DMS153 treated with DMSO at 0.1 percent for 48 hours (cell line): ENCODE measurements at regions not wholly inside any gene's neighbourhood (a gene's known extent, or its start where the extent isn't known, plus 50 kb on each side); places are given as distances from the start of the nearest gene placed in this dataset.

Experiments
- DNase-seq: peaks from one replicate; lab custom pipeline; 2025; ENCODE audit not compliant: unreplicated experiment; lab: John Stamatoyannopoulos, UW

DNA sequence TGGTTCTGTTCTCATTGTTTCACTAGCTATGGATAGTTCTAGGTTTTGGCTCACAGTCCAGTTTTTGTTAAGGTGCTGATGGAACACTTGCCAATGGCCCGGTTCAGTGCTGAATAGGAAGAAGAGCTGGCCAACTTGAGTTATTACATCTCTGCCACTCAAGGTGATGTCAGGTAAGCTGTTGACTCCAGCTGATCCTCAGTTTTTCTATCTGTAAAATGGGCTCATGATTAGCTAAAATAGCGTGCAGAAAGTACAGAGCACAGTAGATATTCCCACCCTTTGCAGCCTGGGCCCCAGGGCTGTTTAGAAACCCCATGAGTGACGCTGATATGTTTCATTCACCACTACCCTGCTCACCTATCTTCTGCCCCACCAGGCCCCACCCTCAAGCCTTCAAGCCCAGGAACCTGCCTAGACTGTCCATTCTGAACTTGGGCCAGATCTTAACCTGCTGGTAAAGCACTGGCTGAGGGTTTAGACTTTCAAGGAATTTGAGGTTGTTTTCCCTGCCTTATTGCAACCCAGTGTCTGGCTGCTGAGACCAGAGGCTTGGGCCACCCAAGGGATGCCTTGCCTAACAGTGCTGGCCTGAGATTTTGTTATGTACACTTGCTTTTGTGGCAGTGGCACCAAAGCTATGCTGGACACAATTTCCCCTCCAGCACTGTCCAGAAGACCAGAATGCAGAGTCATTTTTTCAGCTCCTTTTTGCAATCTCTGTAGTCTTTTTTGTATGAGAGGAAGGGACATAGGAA, 378.2 kb upstream of the ZMIZ1 start:
- DNase-seq = no peak

DNA sequence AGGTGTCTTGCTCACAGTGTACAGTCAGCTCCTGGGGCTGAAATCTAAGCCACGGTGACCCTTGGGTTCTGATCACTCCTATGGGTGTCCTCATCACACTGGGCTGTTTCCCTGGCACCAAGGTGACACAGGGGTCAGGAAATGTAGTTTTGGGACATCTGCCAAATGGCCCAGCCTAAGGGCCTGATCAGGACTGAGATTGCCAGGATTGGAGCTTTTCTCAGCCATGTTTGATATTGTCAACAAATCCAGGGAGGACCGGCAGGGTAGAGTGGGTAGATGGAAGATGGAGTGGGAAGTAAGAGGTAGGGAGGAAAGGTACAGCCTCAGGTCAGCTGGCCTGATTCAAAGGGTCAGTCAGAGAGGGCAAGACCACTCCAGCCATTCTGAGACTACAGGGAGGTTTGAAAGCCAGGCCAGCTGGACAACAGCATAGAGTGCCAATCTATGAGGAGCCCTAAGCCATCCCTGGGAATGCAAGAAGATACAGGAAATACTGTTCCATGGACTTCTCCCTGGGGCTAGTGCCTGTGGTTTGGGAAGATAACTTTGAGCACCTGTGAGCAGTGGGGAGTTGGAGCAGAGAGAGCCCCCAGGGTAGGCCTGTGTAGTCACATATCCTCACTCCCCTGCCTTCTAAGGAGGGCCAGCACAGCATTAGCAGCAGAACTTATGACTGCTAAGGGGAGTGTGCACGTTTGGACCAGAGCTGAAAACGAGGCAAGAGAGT, 377.3 kb upstream of the ZMIZ1 start:
- no peak for DNase-seq

DNA sequence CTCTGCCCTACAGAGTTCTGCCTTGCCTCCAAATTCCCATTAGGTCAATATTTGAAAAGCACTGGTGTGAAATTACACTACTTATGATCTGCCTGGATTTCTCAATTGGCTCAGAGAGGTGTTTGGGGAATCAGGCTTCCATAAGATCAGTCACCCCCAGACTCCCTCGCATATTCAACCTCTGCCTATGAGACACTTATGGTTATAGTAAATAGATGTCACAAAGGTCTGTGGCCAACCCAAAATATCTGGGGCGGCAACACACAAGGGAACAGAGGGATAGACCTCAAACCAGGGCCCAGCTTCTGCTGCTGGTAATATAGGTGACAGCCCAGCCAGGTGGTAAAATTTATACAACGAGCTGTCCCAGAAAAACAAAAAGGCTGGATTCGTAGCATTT, 376.7 kb upstream of the ZMIZ1 start:
- DNase-seq = no peak

- no peak for DNase-seq
Measured at GRCh38 chr10:78695846-78696245, 372.9 kb upstream of the ZMIZ1 start.

GRCh38 chr10:78696791-78697395, 371.9 kb upstream of the ZMIZ1 start:
- DNase-seq = no peak

DNA sequence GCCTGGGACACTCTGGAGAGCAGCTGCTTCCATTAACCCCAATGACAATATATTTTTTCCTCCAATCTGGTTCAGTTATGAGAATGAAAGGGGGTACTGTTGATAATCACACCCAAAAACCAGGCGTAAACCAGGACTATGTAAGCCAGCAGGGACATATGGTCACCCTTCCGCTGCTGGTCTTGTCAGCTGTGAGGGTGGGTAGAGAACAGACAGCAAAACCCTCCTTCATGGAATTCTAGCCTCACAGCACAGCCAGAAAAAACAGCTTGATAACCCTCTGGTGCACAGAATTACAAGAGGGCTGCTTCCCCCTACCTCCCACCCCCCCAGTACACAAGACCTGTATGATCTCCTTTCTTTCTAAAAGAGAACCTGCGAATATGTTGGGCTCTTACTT, 368.8 kb upstream of the ZMIZ1 start:
- no peak for DNase-seq

DNA sequence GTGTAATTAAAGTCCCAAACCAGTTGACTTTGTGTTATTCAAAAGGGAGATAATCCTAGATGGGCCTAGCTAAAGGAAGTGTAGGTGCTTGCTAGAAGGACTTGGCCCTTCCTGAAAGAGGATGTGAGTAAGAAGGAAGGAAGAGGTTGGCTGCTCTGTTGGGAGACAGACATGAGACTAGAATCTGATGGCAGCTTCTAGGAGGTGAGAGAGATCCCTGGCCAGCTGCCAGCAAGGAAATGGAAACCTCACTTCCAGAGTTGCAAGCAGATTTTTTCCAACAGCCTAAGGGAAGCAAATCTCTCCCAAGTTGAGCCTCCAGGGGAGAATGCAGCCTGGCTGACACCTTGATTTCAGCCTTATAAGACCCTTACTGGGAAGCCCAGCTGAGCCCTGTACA, 368.4 kb upstream of the ZMIZ1 start:
- no peak for DNase-seq

- no peak for DNase-seq
Measured at GRCh38 chr10:78700816-78701520, 367.8 kb upstream of the ZMIZ1 start.

DNA sequence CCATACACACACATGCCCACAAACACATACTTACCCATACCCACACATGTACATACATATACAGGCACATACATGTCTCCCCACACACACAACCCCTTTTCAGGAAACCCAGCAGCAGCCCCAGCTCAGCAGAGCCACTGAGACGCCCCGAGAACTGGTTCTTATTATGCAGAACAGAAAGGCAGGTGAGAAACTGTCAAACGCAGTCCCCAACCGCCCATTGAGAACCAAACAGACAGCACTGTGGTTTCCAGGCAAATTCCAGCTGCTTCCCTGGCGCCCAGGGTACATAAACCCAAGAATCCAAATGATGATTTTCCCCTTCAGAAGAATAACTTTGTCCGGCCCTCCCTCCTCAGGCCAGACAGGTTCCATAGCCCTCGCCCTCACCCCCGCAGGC, 366.6 kb upstream of the ZMIZ1 start:
- no peak for DNase-seq

GRCh38 chr10:78702876-78703275, 365.9 kb upstream of the ZMIZ1 start:
- DNase-seq = no peak

DNA sequence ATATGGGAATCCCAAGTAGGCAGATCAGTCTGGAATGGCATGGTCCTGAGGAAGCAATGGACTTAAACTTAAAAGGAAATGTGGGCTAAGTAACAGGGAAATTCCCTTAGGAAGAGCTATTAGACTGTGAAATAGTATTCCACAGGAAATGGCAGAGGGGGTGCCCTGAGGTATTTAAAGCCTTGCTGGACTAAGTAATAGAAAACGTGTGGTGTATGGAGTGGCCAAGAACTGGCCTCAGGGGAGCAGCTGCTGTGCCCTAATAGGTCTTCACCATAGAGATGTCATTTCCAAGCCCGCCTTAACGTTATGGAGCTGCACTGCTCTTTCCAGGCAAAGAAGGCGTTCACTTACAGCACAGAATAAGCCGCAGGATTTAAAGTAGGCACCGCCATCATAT, 365.2 kb upstream of the ZMIZ1 start:
- DNase-seq = no peak

GRCh38 chr10:78706256-78706655, 362.5 kb upstream of the ZMIZ1 start:
- no peak for DNase-seq

GRCh38 chr10:78706726-78707540, 361.8 kb upstream of the ZMIZ1 start:
- DNase-seq = no peak

DNA sequence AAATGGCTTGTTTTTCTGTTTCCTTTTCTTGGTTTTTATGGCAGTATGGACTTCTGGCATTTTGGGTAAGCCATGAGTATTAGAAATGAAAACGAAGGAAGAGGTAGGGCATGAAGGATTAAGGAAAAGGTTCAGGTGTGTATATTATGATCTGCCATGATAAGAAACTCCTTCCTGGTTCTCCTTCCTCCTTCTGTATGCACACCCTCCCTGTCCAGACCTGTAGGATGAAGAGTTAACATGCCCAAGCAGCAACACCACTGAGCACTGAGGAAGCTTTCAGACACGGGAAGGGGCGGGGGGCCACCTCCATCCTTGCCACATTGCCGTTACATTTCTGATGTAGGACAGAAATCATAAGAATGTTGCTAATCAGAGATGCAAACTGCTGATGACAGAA, 361.0 kb upstream of the ZMIZ1 start:
- DNase-seq = no peak

DNA sequence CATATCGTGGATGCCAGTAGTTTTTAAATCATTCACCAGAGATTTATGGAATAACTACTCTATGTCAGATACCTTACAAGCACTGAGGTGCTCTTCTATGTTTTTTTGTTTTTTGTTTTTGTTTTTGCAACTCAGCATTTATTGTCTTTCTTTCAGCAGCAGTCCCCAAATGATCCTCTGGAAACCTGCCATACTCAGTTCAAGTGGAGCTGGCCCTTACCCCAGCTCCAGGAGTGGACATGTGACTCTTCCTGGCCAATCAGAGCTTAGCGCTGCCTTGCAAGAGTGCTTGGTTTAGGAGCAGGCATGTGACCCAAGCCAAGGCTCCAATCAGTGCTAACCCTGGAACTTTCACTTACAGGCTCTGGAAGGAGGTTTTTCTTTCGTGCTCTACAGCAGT, 356.6 kb upstream of the ZMIZ1 start:
- no peak for DNase-seq

DNA sequence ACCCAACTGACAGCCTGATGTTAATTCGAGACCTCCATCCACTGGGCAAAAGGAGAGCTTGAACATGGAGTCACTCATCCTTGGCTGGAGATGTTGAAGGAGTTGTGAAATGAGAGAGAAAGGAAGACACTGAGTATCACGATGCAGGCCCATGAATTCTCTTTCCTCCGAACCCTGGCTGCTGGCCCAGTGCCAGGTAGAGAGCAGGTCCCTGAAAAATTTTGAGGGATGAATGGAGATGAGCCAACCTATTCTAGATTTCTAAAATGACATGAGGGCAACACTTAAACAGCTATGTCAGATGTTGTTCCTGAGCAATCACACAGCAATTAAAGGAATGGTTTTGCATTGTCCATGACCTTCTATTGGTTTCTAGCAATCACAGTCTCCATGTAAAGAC, 355.1 kb upstream of the ZMIZ1 start:
- DNase-seq = no peak

GRCh38 chr10:78714225-78714624, 354.5 kb upstream of the ZMIZ1 start:
- no peak for DNase-seq

GRCh38 chr10:78715435-78715834, 353.3 kb upstream of the ZMIZ1 start:
- no peak for DNase-seq

- no peak for DNase-seq
Measured at GRCh38 chr10:78716043-78716660, 352.6 kb upstream of the ZMIZ1 start.

GRCh38 chr10:78717200-78717599, 351.6 kb upstream of the ZMIZ1 start:
- DNase-seq = no peak
